A673 (cell line): ENCODE measurements at regions not wholly inside any gene's neighbourhood (a gene's known extent, or its start where the extent isn't known, plus 50 kb on each side); places are given as distances from the start of the nearest gene placed in this dataset.

Experiments
- BruUV-seq: library from RNA; stranded (reverse); fragments of 400-500 nt; replicated peaks from 2 replicates; lab custom pipeline; 2021; lab: Mats Ljungman, UMichigan
- CTCF ChIA-PET: fragments of 300-600 bp; sonication (Branson Sonifier 250); formaldehyde crosslinking; loops from one replicate; lab custom pipeline; 2022; ENCODE audit warnings: antibody characterized with exemption; lab: Charles Lee
- POLR2A ChIA-PET: fragments of 300-600 bp; sonication (Branson Sonifier 250); formaldehyde crosslinking; loops from one replicate; lab custom pipeline; 2022; ENCODE audit warnings: antibody characterized with exemption; ENCODE audit not compliant: low non-redundant PET; lab: Charles Lee
- DNase-seq: peaks from one replicate; pipeline ENCODE4 v3.0.0-alpha.2; 2015; ENCODE audit warnings: low spot score
- H3K27ac ChIP-seq: fragments of 200-600 bp; sonication (generic); 2 replicates; pipeline ENCODE4 v1.5.1; 2016; ENCODE audit warnings: mixed run types, low read depth, mild to moderate bottlenecking, mixed read lengths, antibody characterized with exemption, low read length; ENCODE audit not compliant: poor library complexity, severe bottlenecking
- H3K27me3 ChIP-seq: fragments of 200-600 bp; sonication (generic); replicated peaks from 2 replicates; pipeline ENCODE4 v1.6.1; 2017; ENCODE audit warnings: mixed run types, low read depth, mild to moderate bottlenecking, mixed read lengths, antibody characterized with exemption, low read length; ENCODE audit not compliant: insufficient read depth, poor library complexity
- H3K36me3 ChIP-seq: fragments of 200-600 bp; sonication (generic); 2 replicates; pipeline ENCODE4 v1.6.1; 2016; ENCODE audit warnings: mixed run types, mild to moderate bottlenecking, mixed read lengths, antibody characterized with exemption, low read length; ENCODE audit not compliant: insufficient read depth, poor library complexity, severe bottlenecking
- H3K4me1 ChIP-seq: fragments of 200-600 bp; sonication (generic); 2 replicates; pipeline ENCODE4 v1.6.1; 2017; ENCODE audit warnings: mixed run types, mild to moderate bottlenecking, mixed read lengths, antibody characterized with exemption, low read length; ENCODE audit not compliant: insufficient read depth, poor library complexity, severe bottlenecking
- H3K4me3 ChIP-seq: fragments of 200-600 bp; sonication (generic); 2 replicates; pipeline ENCODE4 v1.5.1; 2016; ENCODE audit warnings: low read depth, mixed run types, mild to moderate bottlenecking, mixed read lengths, low read length; ENCODE audit not compliant: poor library complexity, severe bottlenecking
- H3K9me3 ChIP-seq: fragments of 200-600 bp; sonication (generic); 2 replicates; pipeline ENCODE4 v1.6.1; 2016; ENCODE audit warnings: mixed run types, low read depth, mild to moderate bottlenecking, mixed read lengths, antibody characterized with exemption, low read length; ENCODE audit not compliant: poor library complexity, severe bottlenecking
- EZH2 ChIP-seq: fragments of 200-600 bp; sonication (generic); IDR thresholded peaks from 2 replicates; pipeline ENCODE4 v1.6.1; 2017; ENCODE audit warnings: borderline replicate concordance, low read depth, mild to moderate bottlenecking, mixed read lengths, antibody characterized with exemption, low read length; ENCODE audit not compliant: poor library complexity, severe bottlenecking
- intact Hi-C: fragments of 100-400 bp; cut with micrococcal nuclease; formaldehyde crosslinking; loops from one replicate; pipeline ENCODE4 v1.10.0; 2022; ENCODE audit not compliant: unreplicated experiment
- TF ChIP-seq, protein P1 (sequence below): fragments of 300-800, 200-600 bp; sonication (generic); conservative IDR thresholded peaks from 2 replicates; pipeline ENCODE4 v1.5.1; 2017; ENCODE audit warnings: low read depth, mild to moderate bottlenecking, antibody characterized with exemption, low read length, moderate library complexity, mixed read lengths

DNA sequence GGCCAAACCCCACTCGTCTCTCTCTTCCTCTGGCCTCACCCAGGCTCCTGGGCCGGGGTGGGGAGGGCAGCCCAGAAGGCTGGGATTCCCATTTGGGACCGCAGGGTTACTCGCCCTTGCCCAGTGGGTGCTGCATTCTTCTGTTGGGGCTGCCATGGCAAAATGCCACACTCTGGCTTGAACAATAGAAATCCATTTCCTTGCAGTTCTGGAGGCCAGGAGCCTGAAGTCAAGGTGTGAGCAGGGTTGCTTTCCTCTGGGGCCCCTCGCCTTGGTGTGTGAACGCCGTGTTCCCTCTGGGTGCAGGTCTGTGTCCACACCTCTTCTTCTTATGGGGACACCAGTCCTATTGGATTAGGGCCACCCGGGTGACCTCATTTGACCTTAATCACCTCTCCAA is 105.8 kb upstream of the GSE1 start:
- Histone ChIP-seq H3K9me3 (no peaks in the 10 kb centered on the region), H3K36me3 (no peaks in the 10 kb centered on the region), H3K27me3 (no peaks in the 10 kb centered on the region), H3K4me3 (no peak overlapping the region), H3K4me1 (peaks cover 15% of the 10 kb centered on the region), H3K27ac (no peak overlapping the region)
- no peak for DNase-seq
- TF ChIP-seq, protein P1, sequence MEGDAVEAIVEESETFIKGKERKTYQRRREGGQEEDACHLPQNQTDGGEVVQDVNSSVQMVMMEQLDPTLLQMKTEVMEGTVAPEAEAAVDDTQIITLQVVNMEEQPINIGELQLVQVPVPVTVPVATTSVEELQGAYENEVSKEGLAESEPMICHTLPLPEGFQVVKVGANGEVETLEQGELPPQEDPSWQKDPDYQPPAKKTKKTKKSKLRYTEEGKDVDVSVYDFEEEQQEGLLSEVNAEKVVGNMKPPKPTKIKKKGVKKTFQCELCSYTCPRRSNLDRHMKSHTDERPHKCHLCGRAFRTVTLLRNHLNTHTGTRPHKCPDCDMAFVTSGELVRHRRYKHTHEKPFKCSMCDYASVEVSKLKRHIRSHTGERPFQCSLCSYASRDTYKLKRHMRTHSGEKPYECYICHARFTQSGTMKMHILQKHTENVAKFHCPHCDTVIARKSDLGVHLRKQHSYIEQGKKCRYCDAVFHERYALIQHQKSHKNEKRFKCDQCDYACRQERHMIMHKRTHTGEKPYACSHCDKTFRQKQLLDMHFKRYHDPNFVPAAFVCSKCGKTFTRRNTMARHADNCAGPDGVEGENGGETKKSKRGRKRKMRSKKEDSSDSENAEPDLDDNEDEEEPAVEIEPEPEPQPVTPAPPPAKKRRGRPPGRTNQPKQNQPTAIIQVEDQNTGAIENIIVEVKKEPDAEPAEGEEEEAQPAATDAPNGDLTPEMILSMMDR, result no peak
- TF ChIP-seq EZH2, result no peak
- ChIA-PET POLR2A (no interaction called here), CTCF (no interaction called here)
- intact Hi-C loops, result no loop called here
- no TSS peak for BruUV-seq

DNA sequence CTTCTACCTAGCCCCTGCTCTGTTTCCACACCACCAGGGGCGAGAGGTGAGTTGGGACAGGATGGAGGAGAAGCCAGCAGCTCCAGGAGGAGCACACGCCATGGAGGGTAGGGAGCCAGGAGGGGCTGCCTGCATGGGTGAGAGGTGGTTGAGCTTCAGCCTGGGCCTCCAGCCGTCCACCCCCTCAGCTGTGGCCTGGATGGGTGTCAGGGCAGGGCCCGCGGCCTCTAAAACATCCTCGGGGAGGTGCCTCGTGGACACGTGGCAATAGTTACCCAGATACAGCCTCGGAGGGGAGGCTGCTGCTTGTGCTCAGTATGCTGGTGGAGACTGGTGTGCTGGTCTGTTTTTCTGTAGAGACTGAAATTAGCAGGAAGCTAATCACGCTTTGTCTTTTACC is 104.7 kb upstream of the GSE1 start:
- DNase-seq, result no peak
- no peak overlapping the region for H3K4me3 ChIP-seq
- CTCF ChIA-PET, result no interaction called here

DNA sequence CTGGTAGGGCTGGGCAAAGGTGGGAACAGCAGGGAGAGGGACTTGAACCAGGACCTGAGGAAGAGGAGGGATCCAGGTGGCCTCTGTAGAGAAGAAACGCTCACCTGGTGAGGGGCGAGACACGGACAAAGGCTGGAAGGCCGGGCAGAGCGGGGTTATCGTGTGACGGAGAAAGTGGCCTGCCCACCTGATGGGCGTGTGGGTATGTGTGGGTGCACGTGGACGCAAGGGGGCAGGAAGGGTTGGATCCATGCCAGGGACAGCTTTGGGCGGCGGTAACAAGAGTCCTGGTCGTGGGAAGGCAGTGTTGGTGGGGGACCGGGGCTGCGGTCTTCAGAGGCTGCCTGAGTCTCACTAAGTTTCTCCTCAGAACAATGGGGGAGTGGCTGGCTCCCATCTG is 104.1 kb upstream of the GSE1 start:
- CTCF ChIA-PET, result no interaction called here
- no TSS peak for BruUV-seq
- H3K27ac ChIP-seq, result no peak overlapping the region
- intact Hi-C loops, result no loop called here
- H3K9me3 ChIP-seq, result no peaks in the 10 kb centered on the region
- no peak for TF ChIP-seq EZH2
- TF ChIP-seq, protein P1, result no peak
- H3K36me3 ChIP-seq, result no peaks in the 10 kb centered on the region
- peaks cover 21% of the 10 kb centered on the region for H3K4me1 ChIP-seq
- H3K4me3 ChIP-seq, result no peak overlapping the region
- POLR2A ChIA-PET, result no interaction called here
- no peak for DNase-seq
- no peaks in the 10 kb centered on the region for H3K27me3 ChIP-seq

More for the DNA sequence above, 104.7 kb upstream of the GSE1 start:
- intact Hi-C loops, result no loop called here
- Histone ChIP-seq H3K4me1 (peaks cover 15% of the 10 kb centered on the region), H3K27ac (no peak overlapping the region), H3K36me3 (no peaks in the 10 kb centered on the region), H3K27me3 (no peaks in the 10 kb centered on the region), H3K9me3 (no peaks in the 10 kb centered on the region)
- no TSS peak for BruUV-seq
- TF ChIP-seq, protein P1, result no peak
- no peak for TF ChIP-seq EZH2
- POLR2A ChIA-PET, result no interaction called here
